ENCODE measurements at regions not wholly inside any gene's neighbourhood (a gene's known extent, or its start where the extent isn't known, plus 50 kb on each side); places are given as distances from the start of the nearest gene placed in this dataset.
A peak's percentile ranks its signal among the peaks of the same experiment; 100 is the strongest.
"Not testable (repeated sequence)": the region's sequence is repeated elsewhere in the genome, so short reads cannot be mapped to it uniquely, and the experiment has no call there.

GRCh38 chr13:18322821-18323220 lies 858.8 kb downstream of the TUBA3C start:
- H3K27ac ChIP-seq; H3K4me1 ChIP-seq; H3K36me3 ChIP-seq; ATAC-seq; intact Hi-C loops (cut with DNase I); H3K9me3 ChIP-seq; H3K27me3 ChIP-seq (ENCODE audit: low read depth); DNase-seq; H3K4me3 ChIP-seq: not testable (repeated sequence)

GRCh38 chr13:18319653-18320052 lies 862.0 kb downstream of the TUBA3C start:
- H3K27me3 ChIP-seq (ENCODE audit: low read depth); H3K36me3 ChIP-seq; H3K27ac ChIP-seq; H3K4me1 ChIP-seq; H3K4me3 ChIP-seq; DNase-seq; ATAC-seq; H3K9me3 ChIP-seq; intact Hi-C loops (cut with DNase I): not testable (repeated sequence)

GRCh38 chr13:18303240-18303813 lies 878.3 kb downstream of the TUBA3C start:
- H3K4me1 ChIP-seq; H3K36me3 ChIP-seq; intact Hi-C loops (cut with DNase I); H3K4me3 ChIP-seq; H3K9me3 ChIP-seq; H3K27me3 ChIP-seq (ENCODE audit: low read depth); H3K27ac ChIP-seq; DNase-seq; ATAC-seq: not testable (repeated sequence)

- H3K4me1 ChIP-seq; H3K4me3 ChIP-seq; H3K27ac ChIP-seq; intact Hi-C loops (cut with DNase I); H3K27me3 ChIP-seq (ENCODE audit: low read depth); H3K36me3 ChIP-seq; DNase-seq; H3K9me3 ChIP-seq: not testable (repeated sequence)
- ATAC-seq = peak in 1 of 2 donors; percentile 43
Measured at GRCh38 chr13:18300968-18301367, 880.7 kb downstream of the TUBA3C start.

- H3K27ac ChIP-seq; ATAC-seq; H3K9me3 ChIP-seq; H3K36me3 ChIP-seq; H3K4me3 ChIP-seq; intact Hi-C loops (cut with DNase I); DNase-seq; H3K27me3 ChIP-seq (ENCODE audit: low read depth); H3K4me1 ChIP-seq: not testable (repeated sequence)
Measured at GRCh38 chr13:18297359-18297758, 884.3 kb downstream of the TUBA3C start.

GRCh38 chr13:18296617-18297016 lies 885.0 kb downstream of the TUBA3C start:
- H3K36me3 ChIP-seq; H3K9me3 ChIP-seq; DNase-seq; H3K4me1 ChIP-seq; intact Hi-C loops (cut with DNase I); H3K4me3 ChIP-seq; H3K27ac ChIP-seq; H3K27me3 ChIP-seq (ENCODE audit: low read depth): not testable (repeated sequence)
- ATAC-seq = peak in 1 of 2 donors; percentile 61

GRCh38 chr13:18294311-18294710 lies 887.3 kb downstream of the TUBA3C start:
- intact Hi-C loops (cut with DNase I); ATAC-seq; H3K9me3 ChIP-seq; H3K27ac ChIP-seq; H3K27me3 ChIP-seq (ENCODE audit: low read depth); H3K36me3 ChIP-seq; H3K4me1 ChIP-seq; H3K4me3 ChIP-seq; DNase-seq: not testable (repeated sequence)

GRCh38 chr13:18286848-18287247 lies 894.8 kb downstream of the TUBA3C start:
- H3K27ac ChIP-seq; H3K4me3 ChIP-seq; H3K36me3 ChIP-seq; intact Hi-C loops (cut with DNase I); DNase-seq; H3K4me1 ChIP-seq; H3K27me3 ChIP-seq (ENCODE audit: low read depth); H3K9me3 ChIP-seq: not testable (repeated sequence)
- ATAC-seq = peak in 1 of 2 donors; percentile 23

- intact Hi-C loops (cut with DNase I); H3K27ac ChIP-seq; H3K9me3 ChIP-seq; DNase-seq; ATAC-seq; H3K4me3 ChIP-seq; H3K36me3 ChIP-seq; H3K4me1 ChIP-seq; H3K27me3 ChIP-seq (ENCODE audit: low read depth): not testable (repeated sequence)
Measured at GRCh38 chr13:18285663-18286062, 896.0 kb downstream of the TUBA3C start.

- H3K36me3 ChIP-seq; H3K27ac ChIP-seq; ATAC-seq; H3K4me1 ChIP-seq; H3K4me3 ChIP-seq; H3K27me3 ChIP-seq (ENCODE audit: low read depth); DNase-seq; H3K9me3 ChIP-seq; intact Hi-C loops (cut with DNase I): not testable (repeated sequence)
Measured at GRCh38 chr13:18284040-18284439, 897.6 kb downstream of the TUBA3C start.

- H3K36me3 ChIP-seq; H3K4me3 ChIP-seq; intact Hi-C loops (cut with DNase I); H3K4me1 ChIP-seq; ATAC-seq; H3K9me3 ChIP-seq; H3K27me3 ChIP-seq (ENCODE audit: low read depth); DNase-seq; H3K27ac ChIP-seq: not testable (repeated sequence)
Measured at GRCh38 chr13:18281829-18282597, 899.6 kb downstream of the TUBA3C start.

GRCh38 chr13:18280904-18281828 lies 900.5 kb downstream of the TUBA3C start:
- H3K4me1 ChIP-seq; H3K27me3 ChIP-seq (ENCODE audit: low read depth); H3K36me3 ChIP-seq; DNase-seq; ATAC-seq; intact Hi-C loops (cut with DNase I); H3K27ac ChIP-seq; H3K9me3 ChIP-seq; H3K4me3 ChIP-seq: not testable (repeated sequence)

- intact Hi-C loops (cut with DNase I); DNase-seq; H3K9me3 ChIP-seq; H3K4me3 ChIP-seq; H3K4me1 ChIP-seq; H3K27ac ChIP-seq; H3K36me3 ChIP-seq; ATAC-seq; H3K27me3 ChIP-seq (ENCODE audit: low read depth): not testable (repeated sequence)
Measured at GRCh38 chr13:18279971-18280370, 901.7 kb downstream of the TUBA3C start.

Measured in lower lobe of right lung (tissue), 2 donors.